Superior temporal gyrus (tissue), 1 donor: ENCODE measurements at regions not wholly inside any gene's neighbourhood (a gene's known extent, or its start where the extent isn't known, plus 50 kb on each side); places are given as distances from the start of the nearest gene placed in this dataset.

Experiments used
- DNase-seq: peaks from one replicate; pipeline ENCODE4 v3.0.0-alpha.2; 2016; ENCODE audit errors: extremely low spot score

DNA sequence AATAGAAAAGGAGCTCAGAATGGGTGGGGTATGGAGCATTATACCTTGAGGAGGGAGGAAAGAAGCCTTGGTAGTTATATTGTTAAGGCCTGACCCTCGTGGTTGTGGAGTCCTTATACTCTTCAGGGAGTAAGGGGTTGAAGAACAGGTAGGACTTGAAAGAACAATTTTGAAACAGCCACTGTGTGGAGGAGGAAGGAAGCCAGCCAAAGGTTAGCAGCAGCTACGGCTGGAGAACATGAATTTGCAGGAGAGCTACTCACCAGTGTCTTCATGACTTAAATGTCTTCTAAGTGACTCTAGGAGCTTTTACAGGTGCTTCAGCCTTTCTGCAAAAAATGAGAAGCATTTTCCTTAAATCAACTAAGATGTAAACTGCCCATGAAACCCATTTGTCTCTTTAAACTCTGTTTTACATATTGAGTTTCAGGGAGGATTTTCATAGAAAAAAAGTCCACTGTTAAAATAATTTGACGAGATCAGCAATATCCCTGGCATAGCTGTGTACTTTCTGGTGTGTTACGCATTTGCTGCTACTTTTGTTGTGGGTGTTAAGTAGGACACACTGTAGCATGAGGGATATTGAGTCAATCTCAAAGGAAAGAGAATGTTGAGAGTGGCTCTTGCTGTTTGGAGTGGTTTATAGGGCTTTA is 110.6 kb upstream of the ELL2 start:
- DNase-seq: no peak

DNA sequence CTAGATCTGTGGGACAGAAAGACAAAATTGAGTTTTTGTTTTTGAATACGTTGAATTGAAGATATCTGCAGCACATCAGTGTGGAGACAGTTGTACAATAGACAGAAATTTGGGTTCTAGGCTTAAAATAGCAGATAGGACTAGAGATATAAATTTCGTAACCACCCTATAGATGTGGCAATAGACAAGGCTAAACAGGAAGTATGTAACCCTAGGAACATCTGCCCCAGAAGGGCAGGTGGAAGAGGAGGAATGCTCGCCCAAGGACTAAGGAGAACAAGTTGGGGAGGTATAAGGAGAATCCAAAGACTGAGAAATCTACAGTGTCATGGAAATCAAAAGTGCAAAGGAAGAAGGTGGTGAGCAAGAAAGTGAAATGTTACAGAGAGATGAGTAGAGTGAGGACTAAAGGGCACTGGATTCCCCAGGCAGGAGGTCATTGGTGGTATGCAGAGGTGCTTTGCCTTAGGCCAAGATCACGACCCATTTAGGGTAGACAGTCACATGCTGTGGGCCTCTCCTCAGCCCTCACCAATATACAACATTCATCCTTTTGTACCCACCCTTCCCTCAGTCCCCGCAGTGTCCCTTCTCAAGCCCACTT is 109.1 kb upstream of the ELL2 start:
- no peak for DNase-seq

DNA sequence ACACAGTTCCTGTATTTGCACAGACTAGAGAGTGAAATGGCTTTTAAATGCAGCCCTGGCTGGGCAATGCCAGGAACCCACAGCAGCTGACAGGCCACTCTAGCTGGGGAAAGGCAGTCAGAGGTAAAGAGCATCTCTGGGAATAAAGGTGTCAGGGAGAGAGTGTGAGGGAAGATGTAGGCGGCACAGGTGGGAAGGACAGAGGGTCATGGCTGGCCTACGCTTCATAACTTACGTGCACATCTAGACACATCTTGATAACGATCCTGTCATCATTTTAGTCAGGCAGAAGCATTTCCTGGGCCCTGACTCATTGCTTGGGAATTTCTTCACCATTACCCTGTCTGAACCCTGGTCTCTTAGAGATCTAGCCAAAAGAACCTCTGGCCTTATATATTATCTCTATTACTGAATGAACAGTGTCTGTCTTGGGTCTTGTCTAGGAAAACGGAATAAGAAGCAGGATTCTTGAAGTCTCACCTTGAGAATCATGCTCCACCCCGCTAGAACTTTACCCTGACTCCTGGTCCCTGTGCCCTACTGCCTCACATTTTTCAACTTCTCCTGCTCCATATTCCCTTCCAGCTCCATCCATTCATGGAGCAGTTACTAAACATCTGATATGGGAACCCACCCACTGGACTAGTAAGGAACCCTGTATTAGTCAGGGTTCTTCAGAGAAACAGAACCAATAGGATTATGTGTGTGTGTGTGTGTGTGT is 106.4 kb upstream of the ELL2 start:
- no peak for DNase-seq

DNA sequence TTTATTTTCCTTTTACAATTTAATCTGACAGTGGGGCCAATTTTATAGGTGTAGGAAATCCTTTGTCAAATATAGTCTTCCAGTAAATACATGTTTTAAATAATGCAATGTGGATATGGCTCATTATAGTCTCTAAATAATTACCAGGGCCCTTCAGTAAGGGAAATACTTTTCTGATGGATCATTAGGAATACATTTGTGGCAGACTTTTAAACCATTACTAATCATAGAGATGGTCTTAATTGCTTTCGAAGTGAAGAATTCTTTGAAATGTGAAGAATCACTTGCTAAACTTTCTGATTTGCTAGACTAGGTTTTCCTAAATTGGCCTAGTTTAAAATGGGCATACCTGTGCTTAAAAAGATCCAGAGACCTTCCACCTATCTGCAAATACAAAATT is 105.6 kb upstream of the ELL2 start:
- DNase-seq: no peak

DNA sequence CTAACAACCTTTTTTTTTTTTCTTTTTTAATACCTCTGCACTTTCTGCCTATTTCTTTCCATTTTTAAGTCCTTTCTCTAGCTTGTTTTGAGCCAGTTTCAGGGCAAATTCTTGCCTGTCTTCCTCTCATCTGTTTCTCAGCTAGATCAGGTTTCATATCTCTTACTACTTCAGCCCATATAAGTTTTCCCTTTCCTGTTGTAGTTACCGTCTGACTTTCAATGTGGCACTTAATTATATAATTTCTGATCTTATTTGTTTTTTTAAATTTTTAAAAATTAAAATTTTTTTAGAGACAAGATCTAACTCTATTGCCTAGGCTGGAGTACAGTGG is 104.7 kb upstream of the ELL2 start:
- no peak for DNase-seq

DNA sequence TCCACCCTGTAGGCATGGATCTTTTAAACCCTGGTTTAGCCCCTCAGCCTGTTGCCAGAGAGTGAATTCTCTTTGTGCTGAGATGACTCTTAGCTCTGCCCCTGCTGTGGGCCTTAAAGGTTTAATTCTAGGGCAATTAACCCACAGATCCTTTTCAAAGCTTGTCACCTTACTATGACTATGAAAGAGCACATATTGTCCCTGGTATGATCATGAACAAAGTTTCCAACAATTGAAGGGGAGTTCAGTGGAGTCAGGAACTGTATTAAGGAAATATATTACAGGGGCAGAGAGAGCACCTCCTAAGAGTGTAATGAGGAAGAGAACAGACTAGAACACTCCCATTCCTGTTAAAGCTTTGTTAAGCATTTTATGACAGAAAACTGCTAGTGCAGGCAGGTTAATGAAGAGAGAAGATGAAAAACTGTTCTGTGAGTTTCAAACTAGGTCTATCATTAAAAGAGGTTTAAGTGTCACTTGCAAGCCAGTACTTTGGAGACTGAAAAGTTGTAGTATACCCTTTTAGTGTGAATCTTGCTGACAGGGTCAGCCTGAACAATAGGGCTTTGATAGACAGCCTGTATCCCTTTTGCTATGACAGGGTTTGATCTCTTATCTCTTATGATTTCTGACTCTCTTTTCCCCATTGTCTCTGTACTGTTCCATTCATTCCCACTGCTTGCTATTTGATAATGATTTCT is 104.2 kb upstream of the ELL2 start:
- no peak for DNase-seq

DNA sequence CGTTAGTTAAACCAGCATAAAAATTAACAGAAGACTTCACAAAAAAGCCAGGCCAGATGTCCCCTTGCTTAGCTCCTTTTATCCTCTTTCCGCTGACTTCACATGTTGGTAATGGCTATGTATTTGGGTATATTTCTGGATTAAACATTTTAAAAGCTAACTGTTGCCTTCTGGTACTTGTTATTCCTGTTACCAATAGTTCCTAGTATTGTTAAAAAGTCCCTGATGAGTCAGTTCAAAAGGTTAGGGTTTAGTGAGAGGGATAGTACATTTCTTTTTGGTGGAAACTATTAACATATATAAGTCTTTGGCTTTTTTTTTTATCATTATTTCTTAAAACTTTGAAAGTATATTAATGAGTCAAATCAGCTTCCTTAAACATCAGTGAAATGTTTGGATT is 103.2 kb upstream of the ELL2 start:
- no peak for DNase-seq

DNA sequence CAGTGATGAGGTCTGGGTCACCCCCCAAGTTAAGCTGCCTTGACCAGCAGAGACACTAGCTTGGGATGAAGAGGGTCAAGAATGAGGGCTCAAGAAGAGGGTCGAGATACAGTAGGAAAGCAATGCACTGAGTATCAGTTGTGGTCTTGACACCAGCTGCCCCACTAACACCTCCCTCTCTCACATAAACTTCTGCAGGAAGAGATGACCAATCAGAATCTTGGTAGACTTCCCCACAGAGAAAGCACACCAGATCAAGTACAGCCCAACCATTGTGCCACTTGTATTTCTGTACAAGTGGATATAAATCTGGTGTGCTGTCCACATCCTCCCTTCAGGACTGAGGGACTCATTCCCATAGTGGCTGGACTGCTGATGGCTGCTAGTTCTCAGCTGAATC is 101.2 kb upstream of the ELL2 start:
- no peak for DNase-seq

DNA sequence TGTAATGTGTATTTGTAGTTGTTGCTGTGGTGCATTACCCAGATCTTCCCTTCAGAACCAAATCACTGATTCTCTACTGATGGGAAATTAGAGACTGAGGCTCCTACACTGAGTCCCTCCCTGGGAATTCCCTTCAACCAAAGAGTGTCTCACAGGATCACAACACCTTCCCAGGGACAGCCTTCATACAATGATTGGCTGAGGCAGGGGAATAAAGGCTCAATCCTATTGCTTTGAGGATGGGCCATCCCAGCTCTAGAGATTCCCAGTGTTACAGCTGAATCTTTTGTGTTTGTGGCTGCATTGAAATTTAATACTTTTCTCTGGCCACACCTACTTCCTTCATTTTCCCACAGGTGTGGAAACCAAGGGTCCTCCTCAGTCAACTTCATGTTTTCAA is 96.4 kb upstream of the ELL2 start:
- no peak for DNase-seq

DNA sequence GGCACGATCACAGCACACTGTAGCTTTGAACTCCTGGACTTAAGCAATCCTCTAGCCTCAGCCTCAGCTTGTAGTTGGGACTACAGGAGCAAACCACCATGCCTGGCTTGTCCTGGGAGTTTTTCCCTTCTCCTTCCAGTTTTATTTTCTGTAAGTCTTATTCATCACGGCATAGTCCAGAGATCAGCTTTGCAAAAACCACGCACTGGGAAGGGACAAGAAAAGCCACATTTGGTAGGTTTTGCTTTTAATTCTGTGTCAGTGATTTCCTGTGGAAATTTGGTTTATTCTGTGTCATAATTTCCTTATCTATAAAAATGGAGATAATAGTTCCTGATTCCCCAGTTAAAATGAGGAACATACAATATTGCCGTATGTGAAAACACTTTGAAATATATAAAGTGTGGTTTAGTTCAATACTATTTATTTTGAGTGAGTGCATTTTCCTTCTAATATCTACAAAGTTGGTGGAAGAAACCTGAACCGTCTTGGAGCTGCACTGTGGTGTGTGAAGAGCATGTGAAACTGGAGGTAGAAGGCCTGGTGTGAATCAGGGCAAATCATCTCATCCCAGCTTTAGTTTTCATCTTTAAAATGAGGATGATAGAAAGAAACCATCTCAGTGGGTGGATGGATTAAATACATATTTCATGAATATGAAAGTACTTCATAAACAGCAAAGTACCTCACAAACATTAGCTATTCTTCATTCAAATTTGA is 92.8 kb upstream of the ELL2 start:
- DNase-seq: no peak

DNA sequence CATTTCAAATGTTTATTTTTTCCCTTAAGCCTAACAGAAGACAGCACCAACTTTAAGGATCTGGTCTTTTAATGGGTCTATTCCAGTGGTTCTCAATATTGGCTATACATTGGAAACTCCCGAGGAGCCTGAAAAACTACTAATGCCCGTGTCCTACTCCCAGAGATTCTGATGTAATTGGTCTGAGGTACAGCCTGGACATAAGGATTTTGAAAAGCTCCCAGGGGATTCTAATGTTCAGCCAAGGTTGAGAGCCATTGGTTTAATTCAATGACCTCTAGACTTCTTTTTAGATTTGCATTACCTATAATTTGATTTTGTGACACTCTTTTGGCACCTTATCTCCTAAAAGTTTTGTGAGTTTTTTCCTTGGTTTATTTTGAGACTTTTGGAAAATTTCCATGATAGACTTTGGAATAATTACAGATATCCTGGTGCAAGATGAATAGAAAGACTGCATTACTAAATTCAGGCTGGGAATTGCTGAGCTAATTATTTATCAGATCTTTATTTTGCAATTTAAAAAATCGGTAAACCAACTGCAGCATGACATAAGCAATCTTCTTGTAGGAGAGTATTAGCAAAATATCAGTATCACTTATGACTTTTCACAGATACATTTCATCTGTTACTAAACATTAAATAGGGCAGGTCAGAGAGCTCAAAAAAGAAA is 91.5 kb upstream of the ELL2 start:
- no peak for DNase-seq

DNA sequence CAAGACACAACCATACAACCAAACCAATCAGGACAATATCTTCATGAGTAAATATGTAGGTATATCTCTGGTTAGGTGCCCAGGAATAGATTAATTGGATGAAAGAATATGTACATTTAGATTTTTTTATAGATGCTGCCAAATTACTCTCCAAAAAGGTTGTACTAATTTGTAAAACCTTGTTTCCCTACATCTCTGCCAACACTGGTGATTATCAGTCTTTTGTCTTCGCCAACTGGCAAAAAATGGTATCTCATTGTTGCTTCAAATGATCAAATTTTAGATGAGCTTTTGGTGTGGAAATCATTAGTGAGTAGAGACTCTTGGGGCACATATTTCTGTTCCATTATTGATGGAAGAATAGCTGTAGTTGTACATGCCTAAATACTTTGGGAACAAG is 90.7 kb upstream of the ELL2 start:
- no peak for DNase-seq

DNA sequence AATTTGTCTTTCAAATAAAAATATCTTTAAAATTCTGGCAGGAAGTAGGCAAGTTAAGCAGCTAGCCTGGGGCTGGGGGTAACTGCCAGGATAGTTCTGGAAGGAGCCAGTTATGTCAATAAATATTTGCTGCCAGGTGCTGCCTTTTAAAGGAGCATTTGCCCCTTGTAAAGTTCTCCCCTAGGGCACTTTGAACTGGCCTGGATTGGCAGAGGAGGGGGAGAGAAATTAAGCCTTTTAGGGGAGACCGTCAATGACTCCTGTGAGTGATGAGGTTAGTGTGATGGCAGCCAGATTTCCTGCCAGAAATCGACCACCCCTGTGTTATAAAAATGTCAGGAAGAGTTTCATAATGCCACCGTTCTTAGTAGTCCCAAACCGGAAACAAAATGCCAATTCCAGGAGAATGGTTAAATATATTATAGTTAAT is 89.8 kb upstream of the ELL2 start:
- DNase-seq: no peak

DNA sequence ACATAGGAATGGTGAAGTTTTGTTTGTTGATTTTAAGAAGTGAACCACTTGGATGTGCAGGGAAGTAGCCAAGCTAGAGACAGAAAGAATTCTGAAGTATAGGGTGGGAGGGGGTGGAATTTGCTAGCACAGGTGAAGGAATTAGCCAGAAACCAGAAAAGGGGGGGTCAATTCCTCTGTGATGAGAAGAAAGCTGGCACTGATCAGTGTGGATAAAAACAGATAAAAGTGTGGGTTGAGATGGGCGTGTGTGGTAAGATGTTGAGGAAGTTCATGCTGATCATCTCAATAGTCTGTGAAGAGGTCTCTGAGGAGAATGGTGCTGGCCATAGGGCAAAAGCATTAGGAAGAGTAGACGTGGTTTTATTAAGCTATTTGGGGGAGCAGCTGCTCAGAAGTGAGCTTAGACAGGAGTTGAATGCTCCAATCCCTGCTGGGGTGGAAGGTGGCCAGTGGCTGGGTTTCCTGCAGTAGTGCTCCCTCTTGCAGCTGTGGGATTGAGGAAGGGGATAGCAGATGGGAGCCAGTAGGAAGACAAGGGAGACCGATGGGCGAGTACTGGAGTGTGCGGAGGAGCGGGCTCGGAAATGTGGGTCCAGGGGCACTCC is 88.7 kb upstream of the ELL2 start:
- no peak for DNase-seq

DNA sequence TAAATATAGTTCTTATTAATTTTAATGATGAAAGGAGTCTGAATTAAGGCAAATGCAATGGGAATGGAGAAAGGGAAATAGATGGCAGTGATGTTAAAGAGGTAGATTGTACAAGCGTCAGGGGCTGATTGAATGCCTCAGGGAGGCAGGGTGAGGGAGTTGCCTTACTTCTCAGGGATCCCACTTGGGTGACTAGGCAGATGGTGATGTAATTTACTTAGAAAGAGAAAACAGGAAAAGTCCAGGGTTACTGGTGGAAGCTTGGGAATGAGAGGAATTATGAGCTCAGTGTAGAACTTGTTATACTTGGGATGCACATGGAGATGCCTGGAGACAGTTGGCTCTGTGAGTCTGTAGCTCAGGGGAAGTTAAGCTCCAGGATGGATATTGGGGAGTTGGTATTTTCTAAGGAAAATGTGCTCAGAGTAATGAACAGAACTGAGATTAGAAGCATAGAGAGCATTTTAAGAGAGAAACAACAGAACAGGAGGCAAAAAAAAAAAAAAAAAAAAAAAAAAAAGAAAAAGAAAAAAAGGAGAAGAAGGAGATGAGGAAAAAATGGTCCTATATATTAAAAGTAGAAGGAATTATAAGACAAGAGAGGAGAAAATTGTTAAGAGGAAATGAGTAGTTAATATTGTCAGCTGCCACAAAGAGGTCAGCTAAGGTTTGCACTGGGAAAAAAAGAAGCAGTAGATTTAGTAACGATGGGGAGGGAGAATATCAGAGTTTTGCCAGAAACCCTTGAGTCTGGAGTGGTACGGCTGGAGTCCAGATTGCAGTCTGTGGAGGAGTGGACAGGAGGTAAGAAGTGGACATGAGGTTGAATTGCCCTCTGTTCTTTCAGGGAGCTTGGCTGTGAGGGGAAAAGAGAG is 88.0 kb upstream of the ELL2 start:
- no peak for DNase-seq

DNA sequence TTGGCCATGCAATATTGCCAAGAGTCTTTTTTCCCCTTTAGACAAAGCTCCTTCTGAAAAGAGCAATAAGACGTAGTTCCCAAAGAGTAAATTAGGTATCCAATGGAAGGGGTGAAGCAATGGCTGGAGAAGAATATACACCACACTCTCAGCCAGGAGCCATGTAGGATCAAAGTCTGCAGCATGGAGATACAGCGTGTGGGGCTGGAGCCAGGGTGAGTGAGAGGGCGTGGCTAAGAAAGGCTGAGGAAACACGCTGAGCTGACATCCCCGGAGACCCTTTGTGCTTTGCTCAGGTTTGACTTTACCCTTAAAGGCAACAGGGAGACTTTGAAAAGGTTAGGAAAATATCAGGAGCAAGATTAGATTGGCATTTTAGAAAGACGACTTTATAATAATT is 87.1 kb upstream of the ELL2 start:
- DNase-seq: no peak

DNA sequence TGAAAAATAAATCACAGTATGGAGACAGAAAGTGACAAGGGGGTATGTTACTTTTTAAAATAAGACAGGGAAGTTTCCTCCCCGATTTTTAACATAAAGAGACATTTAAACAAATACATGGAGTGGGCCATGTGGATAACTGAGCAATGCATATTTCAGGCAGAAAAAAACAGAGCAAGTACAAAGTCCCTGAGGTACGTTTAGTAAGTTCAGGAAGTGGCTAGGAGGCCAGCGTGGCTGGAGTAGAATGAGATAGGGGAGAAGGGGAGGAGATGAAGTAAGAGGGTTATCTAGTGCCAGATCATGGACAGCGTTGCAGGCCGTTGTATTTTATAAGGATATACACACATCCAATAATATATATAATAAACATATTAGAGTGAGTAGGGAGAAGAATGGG is 84.2 kb upstream of the ELL2 start:
- no peak for DNase-seq

DNA sequence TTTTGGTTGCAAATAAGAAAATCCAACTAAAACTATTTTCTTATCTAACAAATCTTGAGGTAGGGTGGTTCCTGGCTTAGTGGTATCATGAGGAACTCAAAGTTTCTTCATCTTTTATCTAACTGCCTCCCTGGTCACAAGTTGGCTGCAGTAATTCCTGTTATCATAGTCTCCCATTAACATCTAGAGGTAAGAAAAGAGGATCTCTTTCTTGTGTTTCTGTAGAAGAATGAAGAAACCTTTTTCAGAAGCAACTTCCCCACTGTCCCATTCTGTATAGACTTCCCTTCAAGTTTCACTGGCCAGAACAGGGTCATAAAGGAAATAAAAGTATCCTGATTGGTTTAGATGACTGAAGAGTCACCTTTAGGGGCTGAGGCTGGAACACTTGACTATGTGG is 81.8 kb upstream of the ELL2 start:
- no peak for DNase-seq

DNA sequence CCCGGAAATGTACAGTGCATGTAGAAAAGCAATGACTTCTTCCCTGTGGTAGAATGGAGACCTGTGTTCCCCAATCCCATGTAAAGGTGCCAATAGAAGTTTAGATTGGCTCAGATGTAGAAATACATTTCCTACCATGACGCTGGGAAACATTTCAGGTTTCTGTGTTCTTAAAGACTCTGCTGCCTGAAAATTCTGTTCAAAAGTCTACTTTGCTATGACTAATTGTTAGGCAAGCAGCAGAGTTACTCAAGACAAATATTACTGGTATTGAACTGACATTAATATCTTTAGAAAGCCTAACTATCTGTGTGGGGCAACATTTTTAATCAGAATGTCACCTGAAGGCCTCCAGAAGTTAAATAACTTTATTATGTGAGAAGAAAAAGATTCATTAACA is 75.5 kb upstream of the ELL2 start:
- no peak for DNase-seq

DNA sequence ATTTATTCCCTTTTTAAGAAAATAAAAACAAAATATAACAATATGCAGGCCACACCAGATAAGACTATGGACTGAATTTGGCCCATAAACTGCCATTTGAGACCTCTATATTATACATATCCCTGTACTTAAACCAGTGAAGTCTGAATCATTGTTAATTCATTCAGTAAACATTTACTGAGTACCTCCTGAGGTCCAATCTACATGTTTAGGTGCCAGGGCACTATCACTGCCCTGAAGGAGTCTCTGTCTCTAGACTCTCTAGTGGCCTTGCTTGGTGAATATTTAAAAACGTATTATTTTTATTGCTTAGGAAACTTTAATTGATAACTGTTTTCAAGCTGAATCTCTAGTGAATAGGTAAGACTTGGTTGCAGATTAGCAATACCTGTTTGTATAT is 74.7 kb upstream of the ELL2 start:
- no peak for DNase-seq
